ENCODE measurements at regions not wholly inside any gene's neighbourhood (a gene's known extent, or its start where the extent isn't known, plus 50 kb on each side); places are given as distances from the start of the nearest gene placed in this dataset.

GRCh38 chr12:15272376-15272775 lies 49.9 kb upstream of the PTPRO start:
- intact Hi-C loops (cut with DNase I, micrococcal nuclease): loop anchor here in 1 of 2 experiments (10.0 kb wide), 1 partner anchor 252 kb away; no protein-coding TSS in a partner anchor
- ATAC-seq (ENCODE audit: poor library complexity) (no peak), DNase-seq (no peak)
- Histone ChIP-seq H3K4me3 (ENCODE audit: low read length) (no peak overlapping the region), H3K9me3 (ENCODE audit: control insufficient read depth in 1 of 2, insufficient read depth in 1 of 2, low read length in 2 of 2) (no peaks in the 10 kb centered on the region), H3K27ac (ENCODE audit: low read depth in 1 of 2, low read length in 2 of 2) (no peak overlapping the region), H3K27me3 (ENCODE audit: control insufficient read depth in 1 of 2, insufficient read depth in 2 of 2, low read length in 2 of 2) (peaks cover 2 to 5% of the 10 kb centered on the region in 2 experiments), H3K36me3 (ENCODE audit: insufficient read depth, low read length) (no peaks in the 10 kb centered on the region), H3K4me1 (ENCODE audit: insufficient read depth, low read length) (no peaks in the 10 kb centered on the region)
- Mint-ChIP-seq H3K27ac (no peak overlapping the region), H3K4me1 (ENCODE audit: low read depth) (no peaks in the 10 kb centered on the region), H3K9me3 (no peaks in the 10 kb centered on the region), H3K4me3 (no peak overlapping the region), H3K36me3 (ENCODE audit: low read depth) (no peaks in the 10 kb centered on the region), H3K27me3 (peaks cover 9% of the 10 kb centered on the region)
- no peak for TF ChIP-seq CTCF (IDR thresholded peaks at IDR 0.05)
- CTCF ChIA-PET: interaction anchor here (1.2 to 1.6 kb wide), 2 partner anchors 9 to 260 kb away, joined by 4 read pairs; no protein-coding TSS in a partner anchor
- POLR2A ChIA-PET: interaction anchor here (0.8 kb wide), 1 partner anchor 503 kb away, joined by 3 read pairs; no protein-coding TSS in a partner anchor
